H9 (cell line): ENCODE measurements at regions not wholly inside any gene's neighbourhood (a gene's known extent, or its start where the extent isn't known, plus 50 kb on each side); places are given as distances from the start of the nearest gene placed in this dataset.

ENCODE experiments used
- DNase-seq: peaks from one replicate; pipeline ENCODE4 v3.0.0-alpha.2; 2017
- H2AFZ ChIP-seq: one replicate; pipeline ENCODE4 v1.6.1; 2013; ENCODE audit warnings: mild to moderate bottlenecking, low read length, control low read depth, moderate library complexity
- H2AK5ac ChIP-seq: 2 replicates; pipeline ENCODE4 v1.6.1; 2013; ENCODE audit warnings: low read length, control low read depth, mixed read lengths; ENCODE audit not compliant: insufficient read length
- H2BK120ac ChIP-seq: one replicate; pipeline ENCODE4 v1.6.1; 2013; ENCODE audit warnings: low read depth, mild to moderate bottlenecking, low read length, control low read depth, inconsistent platforms; ENCODE audit not compliant: poor library complexity, severe bottlenecking
- H2BK12ac ChIP-seq: 2 replicates; pipeline ENCODE4 v1.6.1; 2013; ENCODE audit warnings: low read length, control low read depth, mixed read lengths, low read depth; ENCODE audit not compliant: insufficient read length
- H2BK15ac ChIP-seq: 2 replicates; pipeline ENCODE4 v1.6.1; 2013; ENCODE audit warnings: low read depth, low read length, control low read depth
- H2BK20ac ChIP-seq: one replicate; pipeline ENCODE4 v1.6.1; 2013; ENCODE audit warnings: low read depth, mild to moderate bottlenecking, low read length, control low read depth, inconsistent platforms; ENCODE audit not compliant: poor library complexity, severe bottlenecking
- H2BK5ac ChIP-seq: 2 replicates; pipeline ENCODE4 v1.6.1; 2013; ENCODE audit warnings: low read length, control low read depth, mixed read lengths; ENCODE audit not compliant: insufficient read length
- H3K14ac ChIP-seq: 2 replicates; pipeline ENCODE4 v1.6.1; 2013; ENCODE audit warnings: low read length, control low read depth; ENCODE audit not compliant: insufficient read depth
- H3K18ac ChIP-seq: 2 replicates; pipeline ENCODE4 v1.6.1; 2013; ENCODE audit warnings: low read depth, mild to moderate bottlenecking, mixed read lengths, low read length, control low read depth; ENCODE audit not compliant: insufficient read length
- H3K23ac ChIP-seq: 2 replicates; pipeline ENCODE4 v1.6.1; 2013; ENCODE audit warnings: low read length, control low read depth, mixed read lengths, low read depth; ENCODE audit not compliant: insufficient read length
- H3K23me2 ChIP-seq: 2 replicates; pipeline ENCODE4 v1.6.1; 2013; ENCODE audit warnings: low read depth, mild to moderate bottlenecking, mixed read lengths, low read length, control low read depth; ENCODE audit not compliant: insufficient read length, poor library complexity, severe bottlenecking
- H3K27ac ChIP-seq: 2 replicates; pipeline ENCODE4 v1.5.1; 2013; ENCODE audit warnings: low read length, control low read depth, mixed read lengths, low read depth; ENCODE audit not compliant: insufficient read length
- H3K27me3 ChIP-seq: 2 replicates; pipeline ENCODE4 v1.6.1; 2013; ENCODE audit warnings: low read length, control low read depth, inconsistent platforms; ENCODE audit not compliant: insufficient read depth
- H3K4ac ChIP-seq: 2 replicates; pipeline ENCODE4 v1.6.1; 2013; ENCODE audit warnings: low read depth, mild to moderate bottlenecking, control low read depth, inconsistent platforms, low read length, moderate library complexity
- H3K4me1 ChIP-seq: 2 replicates; pipeline ENCODE4 v1.6.1; 2013; ENCODE audit warnings: low read length, control low read depth, inconsistent platforms; ENCODE audit not compliant: insufficient read depth
- H3K4me2 ChIP-seq: 2 replicates; pipeline ENCODE4 v1.6.1; 2013; ENCODE audit warnings: low read length, control low read depth, mixed read lengths; ENCODE audit not compliant: insufficient read length, insufficient read depth
- H3K56ac ChIP-seq: 2 replicates; pipeline ENCODE4 v1.6.1; 2013; ENCODE audit warnings: low read depth, mild to moderate bottlenecking, mixed read lengths, low read length, control low read depth; ENCODE audit not compliant: insufficient read length
- H3K79me1 ChIP-seq: 2 replicates; pipeline ENCODE4 v1.6.1; 2013; ENCODE audit warnings: low read depth, mild to moderate bottlenecking, moderate library complexity, low read length, control low read depth, inconsistent platforms; ENCODE audit not compliant: insufficient read depth, poor library complexity, severe bottlenecking
- H3K79me2 ChIP-seq: 2 replicates; pipeline ENCODE4 v1.6.1; 2013; ENCODE audit warnings: low read length, control low read depth, inconsistent platforms; ENCODE audit not compliant: insufficient read depth
- H3K9ac ChIP-seq: 2 replicates; pipeline ENCODE4 v1.6.1; 2013; ENCODE audit warnings: low read length, control low read depth, mixed read lengths; ENCODE audit not compliant: insufficient read length; ENCODE audit errors: extremely low read depth
- H3K9me3 ChIP-seq: one replicate; pipeline ENCODE4 v1.6.1; 2013; ENCODE audit warnings: low read depth, low read length, inconsistent platforms; ENCODE audit not compliant: control insufficient read depth
- H3T11ph ChIP-seq: one replicate; pipeline ENCODE4 v1.6.1; 2013; ENCODE audit warnings: mild to moderate bottlenecking, low read length, control low read depth, inconsistent platforms
- H4K20me1 ChIP-seq: one replicate; pipeline ENCODE4 v1.6.1; 2013; ENCODE audit not compliant: control insufficient read depth, insufficient read length, insufficient read depth
- H4K5ac ChIP-seq: 2 replicates; pipeline ENCODE4 v1.6.1; 2013; ENCODE audit warnings: low read depth, mild to moderate bottlenecking, mixed read lengths, low read length, control low read depth; ENCODE audit not compliant: insufficient read length
- H4K8ac ChIP-seq: replicated peaks from 2 replicates; pipeline ENCODE4 v1.6.1; 2013; ENCODE audit warnings: low read length, control low read depth, mixed read lengths, low read depth; ENCODE audit not compliant: insufficient read length
- H4K91ac ChIP-seq: 2 replicates; pipeline ENCODE4 v1.6.1; 2013; ENCODE audit warnings: low read depth, mild to moderate bottlenecking, moderate library complexity, mixed read lengths, low read length, control low read depth; ENCODE audit not compliant: insufficient read length
- H3K27ac Mint-ChIP-seq, 3 experiments: 2 replicates in 2 of 3; 3 replicates in 1 of 3; pipeline ENCODE4 v1.8.0; 2020 to 2021; ENCODE audit warnings: mixed read lengths in 3 of 3, mild to moderate bottlenecking in 1 of 3, moderate library complexity in 1 of 3
- H3K27me3 Mint-ChIP-seq: 2 replicates; pipeline ENCODE4 v1.8.0; 2021; ENCODE audit warnings: low read depth, mild to moderate bottlenecking, moderate library complexity, mixed read lengths
- H3K36me3 Mint-ChIP-seq, 3 experiments: 2 replicates in 2 of 3; 3 replicates in 1 of 3; pipeline ENCODE4 v1.8.0; 2020 to 2021; ENCODE audit warnings: low read depth in 3 of 3, mixed read lengths in 3 of 3; ENCODE audit not compliant: insufficient read depth in 1 of 3
- H3K4me1 Mint-ChIP-seq, 2 experiments: 2 replicates each; pipeline ENCODE4 v1.8.0; 2020; ENCODE audit warnings: mixed read lengths in 2 of 2
- H3K4me3 Mint-ChIP-seq, 2 experiments: 2 replicates in 1 of 2; 3 replicates in 1 of 2; pipeline ENCODE4 v1.8.0; 2020 to 2021; ENCODE audit warnings: mild to moderate bottlenecking in 2 of 2, mixed read lengths in 2 of 2, moderate library complexity in 1 of 2
- H3K9me3 Mint-ChIP-seq, 2 experiments: 2 replicates in 1 of 2; 3 replicates in 1 of 2; pipeline ENCODE4 v1.8.0; 2020; ENCODE audit warnings: mild to moderate bottlenecking in 2 of 2, mixed read lengths in 2 of 2, moderate library complexity in 1 of 2
- WGBS: extraction: QIAGEN DNeasy Blood & Tissue Kit; methylation state at CpG from one replicate; pipeline ENCODE4 v1.1.7; 2013; ENCODE audit warnings: missing lambda C conversion rate, low lambda C conversion rate, mixed read lengths; ENCODE audit not compliant: insufficient read length; ENCODE audit errors: extremely low coverage; 5-methylcytosine and 5-hydroxymethylcytosine counted together
- TF ChIP-seq, protein P1 (sequence below): fragments of 200-600 bp; sonication (generic); conservative IDR thresholded peaks from 3 replicates; pipeline ENCODE4 v1.8.0; 2021; ENCODE audit warnings: antibody characterized with exemption, mild to moderate bottlenecking

DNA sequence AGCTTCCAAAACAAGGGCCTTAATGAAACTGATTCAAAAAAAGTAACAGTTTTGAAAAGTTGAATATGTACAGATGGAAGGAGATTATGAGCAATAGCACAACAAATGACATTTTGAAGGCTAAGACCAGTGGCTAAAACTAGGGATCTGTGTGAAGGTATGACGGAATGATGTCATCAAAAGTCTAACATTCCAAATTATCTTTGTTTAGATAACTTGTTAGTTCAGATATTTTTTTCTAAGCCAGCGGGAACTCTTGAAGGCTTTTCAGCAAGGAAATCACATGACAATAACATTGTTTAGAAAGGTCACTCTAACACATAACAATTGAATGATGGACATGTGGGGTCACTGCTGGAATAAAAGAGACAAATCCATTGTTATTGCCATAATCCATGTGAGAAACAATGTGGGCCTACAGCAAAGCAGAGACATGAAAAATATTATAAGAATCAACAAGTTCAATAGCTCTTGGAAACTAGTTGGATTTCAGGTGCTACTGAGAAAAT lies 260.5 kb downstream of the CASP12 start:
- Histone ChIP-seq H2BK120ac (no peak overlapping the region), H4K20me1 (no peaks in the 10 kb centered on the region), H4K8ac (no peak overlapping the region), H3K27me3 (no peaks in the 10 kb centered on the region), H4K5ac (no peak overlapping the region), H2BK20ac (no peak overlapping the region), H3K4me1 (no peaks in the 10 kb centered on the region), H3K9me3 (no peaks in the 10 kb centered on the region), H2AFZ (no peak overlapping the region), H3K23ac (no peak overlapping the region), H3K56ac (no peak overlapping the region), H3K23me2 (no peaks in the 10 kb centered on the region), H3K79me1 (no peaks in the 10 kb centered on the region), H3T11ph (no peak overlapping the region), H2AK5ac (no peak overlapping the region), H3K79me2 (no peaks in the 10 kb centered on the region; the same call in 1 of the 2 replicates), H2BK12ac (no peak overlapping the region), H3K14ac (no peak overlapping the region), H3K18ac (no peak overlapping the region), H3K4ac (no peak overlapping the region), H3K4me2 (no peak overlapping the region), H4K91ac (no peak overlapping the region), H2BK15ac (no peak overlapping the region), H3K9ac (no peak overlapping the region), H3K27ac (no peak overlapping the region), H2BK5ac (no peak overlapping the region)
- no CpG with 5 or more reads among the region's 2 CpGs for whole genome bisulfite sequencing
- no peak overlapping the region for H3K4me3 Mint-ChIP-seq
- peaks cover 8 to 10% of the 10 kb centered on the region in 2 experiments for H3K4me1 Mint-ChIP-seq
- TF ChIP-seq, protein P1, sequence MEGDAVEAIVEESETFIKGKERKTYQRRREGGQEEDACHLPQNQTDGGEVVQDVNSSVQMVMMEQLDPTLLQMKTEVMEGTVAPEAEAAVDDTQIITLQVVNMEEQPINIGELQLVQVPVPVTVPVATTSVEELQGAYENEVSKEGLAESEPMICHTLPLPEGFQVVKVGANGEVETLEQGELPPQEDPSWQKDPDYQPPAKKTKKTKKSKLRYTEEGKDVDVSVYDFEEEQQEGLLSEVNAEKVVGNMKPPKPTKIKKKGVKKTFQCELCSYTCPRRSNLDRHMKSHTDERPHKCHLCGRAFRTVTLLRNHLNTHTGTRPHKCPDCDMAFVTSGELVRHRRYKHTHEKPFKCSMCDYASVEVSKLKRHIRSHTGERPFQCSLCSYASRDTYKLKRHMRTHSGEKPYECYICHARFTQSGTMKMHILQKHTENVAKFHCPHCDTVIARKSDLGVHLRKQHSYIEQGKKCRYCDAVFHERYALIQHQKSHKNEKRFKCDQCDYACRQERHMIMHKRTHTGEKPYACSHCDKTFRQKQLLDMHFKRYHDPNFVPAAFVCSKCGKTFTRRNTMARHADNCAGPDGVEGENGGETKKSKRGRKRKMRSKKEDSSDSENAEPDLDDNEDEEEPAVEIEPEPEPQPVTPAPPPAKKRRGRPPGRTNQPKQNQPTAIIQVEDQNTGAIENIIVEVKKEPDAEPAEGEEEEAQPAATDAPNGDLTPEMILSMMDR = no peak
- no peaks in the 10 kb centered on the region; a peak in 1 of 5 replicates for H3K9me3 Mint-ChIP-seq
- no peaks in the 10 kb centered on the region for H3K27me3 Mint-ChIP-seq
- peak overlapping the region in 2 of 3 experiments; percentile 46 to 78; a peak in 5 of 7 replicates for H3K27ac Mint-ChIP-seq
- H3K36me3 Mint-ChIP-seq = peaks cover 0 to 8% (median 2%) of the 10 kb centered on the region in 3 experiments; a peak in 2 of 7 replicates
- DNase-seq = no peak
